ENCODE measurements at regions not wholly inside any gene's neighbourhood (a gene's known extent, or its start where the extent isn't known, plus 50 kb on each side); places are given as distances from the start of the nearest gene placed in this dataset.
"Not testable (repeated sequence)": the region's sequence is repeated elsewhere in the genome, so short reads cannot be mapped to it uniquely, and the experiment has no call there.

DNA sequence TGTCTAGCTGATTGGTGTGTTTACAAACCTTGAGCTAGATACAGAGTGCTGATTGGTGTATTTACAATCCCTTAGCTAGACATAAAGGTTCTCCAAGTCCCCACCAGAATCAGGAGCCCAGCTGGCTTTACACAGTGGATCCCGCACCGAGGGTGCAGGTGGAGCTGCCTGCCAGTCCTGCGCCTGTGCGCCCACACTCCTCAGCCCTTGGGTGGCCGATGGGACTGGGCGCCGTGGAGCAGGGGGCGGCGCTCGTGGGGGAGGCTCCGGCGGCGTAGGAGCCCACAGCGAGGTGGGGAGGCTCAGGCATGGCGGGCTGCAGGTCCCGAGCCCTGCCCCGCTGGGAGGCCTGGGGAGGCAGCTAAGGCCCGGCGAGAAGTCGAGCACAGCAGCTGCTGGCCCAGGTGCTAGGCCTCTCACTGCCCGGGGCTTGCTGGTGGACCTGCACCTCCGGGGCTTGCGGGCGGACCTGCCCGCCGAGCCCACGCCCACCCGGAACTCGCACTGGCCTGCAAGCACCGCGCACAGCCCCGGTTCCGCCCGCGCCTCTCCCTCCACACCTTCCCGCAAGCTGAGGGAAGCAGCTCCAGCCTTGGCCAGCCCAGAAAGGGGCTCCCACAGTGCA lies 51.0 kb upstream of the CDYL start:
- not testable (repeated sequence) for H3K4me3 ChIP-seq (ENCODE audit: low read depth, low read length); DNase-seq (ENCODE audit: low read depth)

DNA sequence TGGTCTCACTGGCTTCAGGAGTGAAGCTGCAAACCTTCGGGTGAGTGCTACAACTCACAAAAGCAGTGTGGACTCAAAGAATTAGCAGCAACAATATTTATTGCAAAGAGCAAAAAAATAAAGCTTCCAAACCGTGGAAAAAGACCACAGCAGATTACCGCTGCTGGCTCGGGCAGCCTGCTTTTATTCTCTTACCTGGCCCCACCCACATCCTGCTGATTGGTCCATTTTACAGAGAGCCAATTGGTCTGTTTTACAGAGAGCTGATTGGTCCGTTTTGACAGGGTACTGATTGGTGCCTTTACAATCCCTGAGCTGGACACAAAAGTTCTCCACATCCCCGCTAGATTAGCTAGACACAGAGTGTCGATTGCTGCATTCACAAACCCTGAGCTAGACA lies 51.5 kb upstream of the CDYL start:
- not testable (repeated sequence) for H3K4me3 ChIP-seq (ENCODE audit: low read depth, low read length); DNase-seq (ENCODE audit: low read depth)

DNA sequence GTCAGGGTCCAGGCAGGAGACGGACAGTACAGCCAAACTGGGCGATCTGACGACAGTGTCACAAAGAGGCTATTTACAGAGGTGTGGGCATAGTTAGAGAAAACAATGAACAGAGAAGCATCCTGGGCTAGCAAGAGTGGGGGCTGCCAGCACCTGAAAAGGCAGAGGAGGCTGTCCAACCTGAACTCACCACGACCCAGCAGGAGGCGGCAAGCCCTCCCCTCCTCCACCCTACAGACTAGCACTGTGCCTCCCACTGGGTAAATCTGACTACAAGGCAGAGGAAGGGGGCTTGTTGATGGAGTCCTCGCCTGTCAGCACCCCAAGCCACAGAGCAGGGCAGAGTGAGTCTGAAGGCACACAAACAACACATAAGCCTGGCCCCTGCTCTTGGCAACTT lies 52.8 kb upstream of the CDYL start:
- DNase-seq (ENCODE audit: low read depth) = no peak
- H3K4me3 ChIP-seq (ENCODE audit: low read depth, low read length) = no peak overlapping the region
- TF ChIP-seq, protein P1, sequence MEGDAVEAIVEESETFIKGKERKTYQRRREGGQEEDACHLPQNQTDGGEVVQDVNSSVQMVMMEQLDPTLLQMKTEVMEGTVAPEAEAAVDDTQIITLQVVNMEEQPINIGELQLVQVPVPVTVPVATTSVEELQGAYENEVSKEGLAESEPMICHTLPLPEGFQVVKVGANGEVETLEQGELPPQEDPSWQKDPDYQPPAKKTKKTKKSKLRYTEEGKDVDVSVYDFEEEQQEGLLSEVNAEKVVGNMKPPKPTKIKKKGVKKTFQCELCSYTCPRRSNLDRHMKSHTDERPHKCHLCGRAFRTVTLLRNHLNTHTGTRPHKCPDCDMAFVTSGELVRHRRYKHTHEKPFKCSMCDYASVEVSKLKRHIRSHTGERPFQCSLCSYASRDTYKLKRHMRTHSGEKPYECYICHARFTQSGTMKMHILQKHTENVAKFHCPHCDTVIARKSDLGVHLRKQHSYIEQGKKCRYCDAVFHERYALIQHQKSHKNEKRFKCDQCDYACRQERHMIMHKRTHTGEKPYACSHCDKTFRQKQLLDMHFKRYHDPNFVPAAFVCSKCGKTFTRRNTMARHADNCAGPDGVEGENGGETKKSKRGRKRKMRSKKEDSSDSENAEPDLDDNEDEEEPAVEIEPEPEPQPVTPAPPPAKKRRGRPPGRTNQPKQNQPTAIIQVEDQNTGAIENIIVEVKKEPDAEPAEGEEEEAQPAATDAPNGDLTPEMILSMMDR (IDR thresholded peaks at IDR 0.05; ENCODE audit: low read depth, low read length, missing control alignments) = no peak

DNA sequence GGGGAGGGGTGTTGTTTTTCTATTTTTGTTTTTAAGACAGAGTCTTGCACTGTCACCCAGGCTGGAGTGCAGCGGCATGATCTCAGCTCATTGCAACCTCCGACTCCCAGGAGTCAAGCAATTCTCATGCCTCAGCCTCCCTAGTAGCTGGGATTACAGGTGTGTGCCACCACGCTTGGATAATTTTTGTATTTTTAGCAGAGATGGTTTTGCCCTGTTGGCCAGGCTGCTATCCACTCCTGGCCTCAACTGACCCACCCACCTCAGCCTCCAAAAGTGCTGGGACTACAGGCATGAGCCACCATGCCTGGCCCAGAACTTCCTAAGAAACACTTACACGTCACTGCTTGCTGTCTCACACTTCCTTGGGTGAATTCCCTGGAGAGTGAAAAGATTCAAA lies 54.8 kb upstream of the CDYL start:
- H3K4me3 ChIP-seq (ENCODE audit: low read depth, low read length); DNase-seq (ENCODE audit: low read depth): not testable (repeated sequence)

DNA sequence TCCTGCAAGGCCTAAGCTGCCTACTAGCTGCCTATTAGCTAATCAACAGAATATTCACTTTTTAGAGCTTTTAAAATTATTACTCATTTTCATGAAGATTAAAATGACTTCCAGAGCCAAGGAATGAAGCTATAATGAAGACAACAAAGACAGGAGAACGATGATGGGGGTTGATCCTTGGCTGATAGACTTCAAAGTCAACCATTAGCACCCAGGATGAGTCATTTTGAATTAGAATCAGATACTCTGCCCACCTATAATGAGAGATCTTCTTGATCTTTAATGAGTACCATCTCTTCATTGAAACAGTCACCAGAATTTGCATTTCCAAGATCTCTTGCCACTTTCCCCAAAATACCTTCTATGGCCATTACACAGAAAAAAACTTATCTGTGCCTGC lies 56.7 kb upstream of the CDYL start:
- TF ChIP-seq, protein P1 (IDR thresholded peaks at IDR 0.05; ENCODE audit: low read depth, low read length, missing control alignments) = no peak
- DNase-seq (ENCODE audit: low read depth) = no peak
- no peak overlapping the region for H3K4me3 ChIP-seq (ENCODE audit: low read depth, low read length)

DNA sequence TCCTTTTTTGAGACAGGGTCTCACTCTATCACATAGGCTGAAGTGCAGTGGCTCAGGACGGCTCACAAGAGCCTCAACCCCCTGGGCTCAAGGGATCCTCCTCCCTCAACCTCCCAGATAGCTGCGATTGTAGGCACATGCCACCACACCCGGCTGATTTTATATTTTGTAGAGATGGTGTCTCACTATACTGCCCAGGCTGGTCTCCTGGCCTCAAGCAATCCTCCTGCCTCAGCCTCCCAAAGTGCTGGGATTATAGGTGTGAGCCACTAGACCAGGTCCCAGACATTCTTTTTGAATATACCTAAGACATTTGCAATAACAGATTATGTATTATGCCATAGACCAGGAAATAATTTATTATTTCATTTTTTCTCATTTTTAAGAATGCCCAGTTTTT lies 58.3 kb upstream of the CDYL start:
- no peak for DNase-seq (ENCODE audit: low read depth)
- no peak overlapping the region for H3K4me3 ChIP-seq (ENCODE audit: low read depth, low read length)
- TF ChIP-seq, protein P1 (IDR thresholded peaks at IDR 0.05; ENCODE audit: low read depth, low read length, missing control alignments) = no peak

DNA sequence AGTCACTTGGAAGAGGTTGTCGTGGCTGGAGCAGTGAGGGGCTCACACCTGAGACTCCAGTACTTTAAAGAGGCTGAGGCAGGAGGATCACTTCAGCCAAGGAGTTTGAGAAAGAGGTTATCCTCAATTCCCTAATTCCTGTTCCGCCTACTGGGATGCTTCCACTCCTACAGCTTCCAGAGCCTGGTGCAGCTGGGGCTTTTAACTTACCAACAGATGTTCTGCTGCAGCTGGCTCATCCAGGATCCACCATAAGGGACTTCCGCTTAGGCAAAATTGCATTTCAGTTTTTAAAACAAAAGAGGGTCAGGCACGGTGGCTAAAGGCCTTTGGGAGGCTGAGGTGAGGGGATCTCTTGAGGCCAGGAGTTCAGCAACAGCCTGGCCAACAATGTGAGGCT lies 59.1 kb upstream of the CDYL start:
- TF ChIP-seq, protein P1 (IDR thresholded peaks at IDR 0.05; ENCODE audit: low read depth, low read length, missing control alignments) = no peak
- DNase-seq (ENCODE audit: low read depth) = no peak
- no peak overlapping the region for H3K4me3 ChIP-seq (ENCODE audit: low read depth, low read length)

DNA sequence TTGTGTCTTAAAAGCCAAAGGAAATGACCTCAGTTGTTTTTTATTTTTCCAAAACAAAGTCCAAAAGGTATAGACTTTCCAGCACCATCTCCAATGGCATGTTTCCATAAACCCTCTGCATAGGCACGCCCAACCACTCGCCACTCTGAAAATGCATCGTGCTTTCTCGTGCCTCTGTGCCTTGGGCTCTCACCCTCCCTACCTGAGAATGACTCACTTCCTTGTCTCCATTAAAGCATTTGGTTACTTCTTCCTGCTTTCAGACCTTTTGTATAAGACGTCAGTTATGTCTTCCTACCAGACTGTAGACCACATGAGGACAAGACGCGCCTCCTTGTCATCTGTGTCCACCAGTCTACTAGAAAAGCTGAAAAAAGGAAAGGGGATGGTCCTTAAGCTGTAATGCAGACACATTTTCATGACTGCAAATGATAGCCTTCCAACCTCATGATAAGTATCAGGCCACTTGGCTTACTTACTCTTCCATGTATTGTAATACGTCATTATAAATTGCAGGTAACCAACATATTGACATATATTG lies 61.2 kb upstream of the CDYL start:
- TF ChIP-seq, protein P1 (IDR thresholded peaks at IDR 0.05; ENCODE audit: low read depth, low read length, missing control alignments) = no peak
- DNase-seq (ENCODE audit: low read depth) = no peak
- H3K4me3 ChIP-seq (ENCODE audit: low read depth, low read length) = no peak overlapping the region
